Activated T-cell treated with anti-CD3 and anti-CD28 coated beads, Interleukin-2, amount 50 U/mL, for 1 hour (primary cell): ENCODE measurements at regions not wholly inside any gene's neighbourhood (a gene's known extent, or its start where the extent isn't known, plus 50 kb on each side); places are given as distances from the start of the nearest gene placed in this dataset.
"Not testable (repeated sequence)": the region's sequence is repeated elsewhere in the genome, so short reads cannot be mapped to it uniquely, and the experiment has no call there.

Experiments
- DNase-seq: peaks from one replicate; pipeline ENCODE4 v3.0.0-alpha.2; 2020

DNA sequence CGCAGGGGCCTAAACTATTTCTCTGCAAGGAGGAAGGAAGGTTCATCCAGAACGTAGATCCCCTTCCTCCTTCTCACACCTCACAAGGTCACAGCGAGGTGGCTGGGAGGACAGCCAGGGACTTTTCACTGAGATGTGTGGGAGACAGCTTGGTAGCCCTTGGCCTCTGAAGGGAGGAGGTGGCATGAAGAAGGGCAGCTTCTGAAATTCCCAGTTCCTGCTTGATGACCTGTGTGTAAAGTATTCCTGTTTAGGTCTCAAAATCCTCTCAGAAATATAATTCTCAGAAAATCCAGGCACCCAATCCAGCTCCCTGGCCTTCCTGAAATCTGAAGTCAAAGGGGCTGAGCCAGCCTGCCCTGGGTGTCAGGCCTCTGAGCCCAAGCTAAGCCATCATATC is 84.9 kb upstream of the ALDH3B2 start:
- DNase-seq = not testable (repeated sequence)

DNA sequence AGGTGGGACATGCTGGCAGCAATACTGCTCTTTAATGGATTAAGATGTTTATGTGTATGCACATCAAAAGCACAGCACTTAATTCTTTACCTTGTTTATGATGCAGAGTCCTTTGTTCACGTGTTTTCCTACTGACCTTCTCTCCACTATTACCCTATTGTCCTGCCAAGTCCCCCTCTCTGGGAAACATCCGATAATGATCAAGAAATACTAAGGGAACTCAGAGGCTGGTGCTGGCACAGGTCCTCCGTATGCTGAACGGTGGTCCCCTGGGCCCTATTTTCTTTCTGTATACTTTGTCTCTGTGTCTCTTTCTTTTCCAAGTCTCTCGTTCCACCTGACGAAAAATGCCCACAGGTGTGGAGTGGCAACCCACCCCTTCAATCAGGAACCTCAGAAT is 84.0 kb upstream of the ALDH3B2 start:
- not testable (repeated sequence) for DNase-seq

DNA sequence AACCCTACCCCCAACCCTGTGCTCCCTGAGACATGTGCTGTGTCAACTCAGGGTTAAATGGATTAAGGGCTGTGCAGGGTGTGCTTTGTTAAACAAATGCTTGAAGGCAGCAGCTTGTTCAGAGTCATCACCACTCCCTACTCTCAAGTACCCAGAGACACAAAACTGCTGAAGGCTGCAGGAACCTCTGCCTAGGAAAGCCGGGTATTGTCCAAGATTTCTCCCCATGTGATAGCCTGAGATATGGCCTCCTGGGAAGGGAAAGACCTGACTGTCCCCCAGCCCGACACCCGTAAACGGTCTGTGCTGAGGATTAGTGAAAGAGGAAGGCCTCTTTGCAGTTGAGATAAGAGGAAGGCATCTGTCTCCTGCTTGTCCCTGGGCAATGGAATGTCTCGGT is 83.6 kb upstream of the ALDH3B2 start:
- DNase-seq = not testable (repeated sequence)

- not testable (repeated sequence) for DNase-seq
These were observed 79.4 kb upstream of the ALDH3B2 start for GRCh38 chr11:67753820-67754219.

DNA sequence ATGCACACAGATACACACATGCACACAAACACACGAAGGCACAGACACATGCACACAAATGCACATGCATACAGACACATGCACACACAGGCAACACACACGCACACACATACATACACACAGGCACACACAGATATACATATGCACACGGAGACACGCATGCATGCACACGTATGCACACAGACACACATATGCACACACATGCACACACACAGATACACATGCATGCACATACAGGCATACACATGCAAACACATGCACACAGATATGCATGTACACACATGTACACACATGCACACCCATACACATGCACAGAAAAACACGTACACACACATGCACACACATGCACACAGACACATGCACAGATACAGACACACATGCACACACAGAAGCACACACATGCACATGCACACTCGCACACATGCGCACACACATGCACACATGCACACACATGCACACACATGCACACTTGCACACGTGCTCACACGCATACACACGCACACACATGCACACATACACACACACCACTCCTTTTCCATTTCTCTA is 70.8 kb upstream of the ALDH3B2 start:
- DNase-seq = no peak

GRCh38 chr11:67744231-67744630 is 69.8 kb upstream of the ALDH3B2 start:
- DNase-seq = not testable (repeated sequence)

DNA sequence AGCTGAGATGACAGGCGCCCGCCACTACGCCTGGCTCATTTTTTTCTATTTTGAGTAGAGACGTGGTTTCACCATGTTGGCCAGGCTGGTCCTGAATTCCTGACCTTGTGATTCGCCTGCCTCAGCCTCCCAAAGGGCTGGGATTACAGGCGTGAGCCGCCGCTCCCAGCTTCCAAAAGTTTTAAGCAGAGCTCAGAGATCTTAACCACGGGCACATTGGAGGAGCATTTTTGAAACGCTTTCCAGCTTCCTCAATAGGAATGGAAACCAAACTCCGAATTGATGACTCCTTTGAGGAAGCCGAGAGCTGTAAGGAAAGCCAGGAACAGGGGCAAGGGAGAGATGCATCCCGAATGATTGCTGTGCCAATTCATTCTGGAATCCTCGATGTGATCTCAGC is 63.8 kb upstream of the ALDH3B2 start:
- not testable (repeated sequence) for DNase-seq

- DNase-seq = not testable (repeated sequence)
These were observed 63.2 kb upstream of the ALDH3B2 start for GRCh38 chr11:67737562-67738080.

GRCh38 chr11:67732045-67732787 is 57.8 kb upstream of the ALDH3B2 start:
- DNase-seq = peak; percentile 62

DNA sequence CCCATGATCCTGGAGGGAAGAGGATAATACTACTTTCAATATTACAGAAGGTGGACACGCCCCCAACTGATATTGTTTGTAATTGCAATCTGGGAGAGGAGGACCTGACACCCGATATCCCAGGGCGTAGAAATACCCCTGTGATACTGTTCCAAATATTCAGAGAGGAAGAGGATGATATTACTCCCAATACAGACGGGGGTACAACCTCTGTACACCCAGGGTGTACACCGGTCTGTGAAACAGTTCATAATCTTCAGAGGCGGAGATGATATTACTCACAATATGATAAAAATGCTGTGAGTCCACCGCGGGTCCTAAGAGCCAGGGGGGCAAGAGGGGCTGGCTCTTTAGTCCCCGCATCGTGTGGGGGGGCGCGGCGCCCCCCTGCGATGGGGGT is 57.2 kb upstream of the ALDH3B2 start:
- no peak for DNase-seq

DNA sequence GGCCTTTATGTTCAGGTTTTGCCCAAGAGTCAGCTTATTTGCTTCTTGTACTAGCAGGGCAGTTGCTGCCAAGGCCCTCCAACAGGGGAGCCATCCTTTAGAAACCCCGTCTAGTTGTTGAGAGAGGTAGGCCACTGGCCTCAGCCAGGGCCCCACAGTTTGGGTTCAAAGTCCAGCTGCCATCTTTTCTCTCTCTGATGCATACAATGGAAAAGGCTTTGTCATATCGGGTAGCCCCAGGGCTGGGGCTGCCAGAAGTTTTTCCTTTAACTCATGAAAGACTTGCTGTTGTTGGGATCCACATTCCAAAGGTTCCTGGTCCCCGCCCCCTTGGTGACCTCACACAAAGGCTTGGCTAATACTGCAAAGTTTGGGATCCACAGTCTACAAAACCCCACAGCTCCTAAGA is 53.7 kb upstream of the ALDH3B2 start:
- DNase-seq = not testable (repeated sequence)

DNA sequence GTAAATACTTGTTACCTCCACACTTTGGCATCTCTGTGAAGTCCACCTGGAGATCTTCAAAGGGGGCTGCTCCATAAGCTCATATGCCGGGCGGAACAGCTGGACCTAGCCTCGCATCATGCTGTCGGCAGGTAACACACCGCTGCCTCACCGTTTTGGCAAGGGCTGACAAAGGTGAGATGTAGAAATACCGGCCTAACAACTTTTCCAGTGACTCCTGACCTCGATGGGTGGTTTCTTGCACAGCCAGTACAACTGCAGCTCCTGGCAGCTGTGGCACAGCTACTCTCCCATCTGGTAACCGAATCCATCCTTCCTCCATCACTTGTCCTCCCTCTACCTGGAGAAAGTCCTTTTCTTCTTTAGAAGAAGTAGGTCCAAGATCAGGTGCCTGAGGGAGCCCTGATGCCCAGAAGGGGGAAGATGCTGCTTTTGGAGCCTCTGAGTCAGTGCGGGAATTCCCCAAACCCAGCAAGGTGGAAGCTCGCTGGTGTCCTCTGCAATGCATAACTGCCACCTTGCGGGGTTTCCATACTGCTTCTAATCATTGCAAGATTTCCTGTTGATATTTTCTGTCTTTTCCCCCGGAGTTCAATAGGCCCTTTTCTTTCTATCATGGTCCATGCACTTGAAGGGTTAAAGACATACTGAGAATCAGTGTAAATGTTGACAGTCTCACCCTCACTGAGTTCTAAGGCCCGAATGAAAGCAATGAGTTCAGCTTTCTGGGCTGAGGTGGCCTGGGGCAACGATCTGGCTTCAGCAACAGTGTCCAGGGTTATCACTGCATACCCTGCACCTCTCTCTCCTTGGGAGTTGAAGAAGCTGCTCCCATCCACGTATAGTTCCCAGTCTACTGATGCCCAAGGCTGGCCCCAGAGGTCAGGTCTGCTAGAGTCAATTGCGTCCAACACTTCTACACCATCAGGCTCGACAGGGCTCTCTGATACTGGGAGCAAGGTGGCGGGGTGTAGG is 52.9 kb upstream of the ALDH3B2 start:
- DNase-seq = not testable (repeated sequence)
